Retinal pigment epithelial cell (primary cell): ENCODE measurements at regions not wholly inside any gene's neighbourhood (a gene's known extent, or its start where the extent isn't known, plus 50 kb on each side); places are given as distances from the start of the nearest gene placed in this dataset.

Experiments
- DNase-seq: peaks from one replicate; pipeline ENCODE4 v3.0.0-alpha.2; 2010; ENCODE audit warnings: low read depth
- H3K4me3 ChIP-seq: 2 replicates; pipeline ENCODE4 v1.5.1; 2011; ENCODE audit warnings: mild to moderate bottlenecking, low read length, control low read depth, moderate library complexity
- CTCF ChIP-seq: conservative IDR thresholded peaks from 2 replicates; pipeline ENCODE4 v1.5.1; 2011; ENCODE audit warnings: low read depth, low read length, control low read depth, inconsistent platforms

- DNase-seq, result no peak
- TF ChIP-seq CTCF, result no peak
- no peak overlapping the region for H3K4me3 ChIP-seq
Measured at GRCh38 chr5:28557114-28557513, 1518.7 kb upstream of the CDH9 start.

GRCh38 chr5:28549588-28549987, 1511.2 kb upstream of the CDH9 start:
- H3K4me3 ChIP-seq, result no peak overlapping the region
- no peak for DNase-seq
- no peak for TF ChIP-seq CTCF

GRCh38 chr5:28548856-28549255, 1510.5 kb upstream of the CDH9 start:
- H3K4me3 ChIP-seq, result no peak overlapping the region
- TF ChIP-seq CTCF, result no peak
- peak; percentile 69 for DNase-seq

- TF ChIP-seq CTCF, result no peak
- no peak for DNase-seq
- no peak overlapping the region for H3K4me3 ChIP-seq
Measured at GRCh38 chr5:28544501-28544900, 1506.1 kb upstream of the CDH9 start.

GRCh38 chr5:28543473-28544098, 1505.2 kb upstream of the CDH9 start:
- no peak for DNase-seq
- no peak overlapping the region for H3K4me3 ChIP-seq
- no peak for TF ChIP-seq CTCF

GRCh38 chr5:28542987-28543386, 1504.6 kb upstream of the CDH9 start:
- no peak overlapping the region for H3K4me3 ChIP-seq
- peak; percentile 97 for DNase-seq
- no peak for TF ChIP-seq CTCF

- TF ChIP-seq CTCF, result no peak
- no peak overlapping the region for H3K4me3 ChIP-seq
- peak; percentile 90 for DNase-seq
Measured at GRCh38 chr5:28523888-28524635, 1485.7 kb upstream of the CDH9 start.
